ENCODE measurements at regions not wholly inside any gene's neighbourhood (a gene's known extent, or its start where the extent isn't known, plus 50 kb on each side); places are given as distances from the start of the nearest gene placed in this dataset.

DNA sequence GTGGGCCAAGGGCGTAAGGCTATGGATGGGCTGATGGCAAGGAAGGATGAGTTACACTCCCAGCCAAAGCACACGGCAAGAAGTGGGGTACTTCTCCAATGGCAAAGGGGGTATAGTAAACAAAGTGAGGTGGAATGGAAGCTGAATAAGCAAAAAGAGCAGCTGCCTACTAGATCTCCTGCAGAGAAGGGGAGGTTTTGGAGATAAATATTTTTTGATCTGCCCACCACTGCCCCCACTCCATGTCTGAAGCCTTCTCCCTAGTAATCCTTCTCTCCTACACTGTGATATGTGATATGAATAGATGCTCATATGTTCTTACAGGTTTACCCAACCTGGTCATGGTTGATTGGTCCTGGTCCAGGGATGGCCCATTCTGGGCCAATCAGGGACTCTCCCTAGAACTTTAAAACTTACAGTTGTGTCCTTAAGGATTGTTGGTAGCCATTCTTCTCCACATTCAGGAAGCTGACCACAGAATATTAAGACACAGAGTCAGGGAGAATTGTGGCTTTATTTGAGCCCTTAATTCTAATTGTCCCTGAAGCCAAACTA, 436.8 kb downstream of the OMA1 start:
- TF ChIP-seq, protein P1, sequence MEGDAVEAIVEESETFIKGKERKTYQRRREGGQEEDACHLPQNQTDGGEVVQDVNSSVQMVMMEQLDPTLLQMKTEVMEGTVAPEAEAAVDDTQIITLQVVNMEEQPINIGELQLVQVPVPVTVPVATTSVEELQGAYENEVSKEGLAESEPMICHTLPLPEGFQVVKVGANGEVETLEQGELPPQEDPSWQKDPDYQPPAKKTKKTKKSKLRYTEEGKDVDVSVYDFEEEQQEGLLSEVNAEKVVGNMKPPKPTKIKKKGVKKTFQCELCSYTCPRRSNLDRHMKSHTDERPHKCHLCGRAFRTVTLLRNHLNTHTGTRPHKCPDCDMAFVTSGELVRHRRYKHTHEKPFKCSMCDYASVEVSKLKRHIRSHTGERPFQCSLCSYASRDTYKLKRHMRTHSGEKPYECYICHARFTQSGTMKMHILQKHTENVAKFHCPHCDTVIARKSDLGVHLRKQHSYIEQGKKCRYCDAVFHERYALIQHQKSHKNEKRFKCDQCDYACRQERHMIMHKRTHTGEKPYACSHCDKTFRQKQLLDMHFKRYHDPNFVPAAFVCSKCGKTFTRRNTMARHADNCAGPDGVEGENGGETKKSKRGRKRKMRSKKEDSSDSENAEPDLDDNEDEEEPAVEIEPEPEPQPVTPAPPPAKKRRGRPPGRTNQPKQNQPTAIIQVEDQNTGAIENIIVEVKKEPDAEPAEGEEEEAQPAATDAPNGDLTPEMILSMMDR (conservative IDR thresholded peaks at IDR 0.05; ENCODE audit: low read depth, low read length) = no peak
- no peak for TF ChIP-seq EZH2 (IDR thresholded peaks at IDR 0.05; ENCODE audit: low read length, unreplicated experiment)

All from PC-3 (cell line).